Neural progenitor cell (in vitro differentiated cells): ENCODE measurements at regions not wholly inside any gene's neighbourhood (a gene's known extent, or its start where the extent isn't known, plus 50 kb on each side); places are given as distances from the start of the nearest gene placed in this dataset.
"Not testable (repeated sequence)": the region's sequence is repeated elsewhere in the genome, so short reads cannot be mapped to it uniquely, and the experiment has no call there.

ENCODE experiments used
- DNase-seq: peaks from one replicate; pipeline ENCODE4 v3.0.0-alpha.2; 2016; ENCODE audit warnings: low spot score
- H2AFZ ChIP-seq: fragments of 200-600 bp; sonication (generic); replicated peaks from 2 replicates; pipeline ENCODE4 v1.6.1; 2016; ENCODE audit warnings: antibody characterized with exemption
- H3F3A ChIP-seq: fragments of 200-600 bp; sonication (generic); 2 replicates; pipeline ENCODE4 v1.6.1; 2016; ENCODE audit warnings: antibody characterized with exemption, low read depth
- H3K27ac ChIP-seq: fragments of 200-600 bp; sonication (generic); 2 replicates; pipeline ENCODE4 v1.5.1; 2016; ENCODE audit warnings: mild to moderate bottlenecking
- H3K27me3 ChIP-seq: fragments of 200-600 bp; sonication (generic); 2 replicates; pipeline ENCODE4 v1.6.1; 2016; ENCODE audit warnings: mild to moderate bottlenecking, moderate library complexity
- H3K36me3 ChIP-seq: fragments of 200-600 bp; sonication (generic); 2 replicates; pipeline ENCODE4 v1.5.1; 2016
- H3K4me1 ChIP-seq: fragments of 200-600 bp; sonication (generic); 2 replicates; pipeline ENCODE4 v1.6.1; 2016; ENCODE audit warnings: mixed run types
- H3K4me2 ChIP-seq: fragments of 200-600 bp; sonication (generic); 2 replicates; pipeline ENCODE4 v1.6.1; 2016
- H3K4me3 ChIP-seq: fragments of 200-600 bp; sonication (generic); 2 replicates; pipeline ENCODE4 v1.5.1; 2016
- H3K79me2 ChIP-seq: fragments of 200-600 bp; sonication (generic); 2 replicates; pipeline ENCODE4 v1.6.1; 2016; ENCODE audit warnings: low read depth
- H3K9ac ChIP-seq: fragments of 200-600 bp; sonication (generic); 2 replicates; pipeline ENCODE4 v1.6.1; 2016
- H3K9me3 ChIP-seq: fragments of 200-600 bp; sonication (generic); 2 replicates; pipeline ENCODE4 v1.5.1; 2016; ENCODE audit warnings: low read depth
- H4K20me1 ChIP-seq: fragments of 200-600 bp; sonication (generic); 2 replicates; pipeline ENCODE4 v1.6.1; 2016; ENCODE audit warnings: low read depth
- H3K27ac Mint-ChIP-seq: 3 replicates; pipeline ENCODE4 v1.8.0; 2021; ENCODE audit warnings: mixed read lengths
- H3K27me3 Mint-ChIP-seq: 2 replicates; pipeline ENCODE4 v1.8.0; 2022; ENCODE audit warnings: low read depth, mild to moderate bottlenecking, inconsistent platforms, moderate library complexity, mixed read lengths; ENCODE audit not compliant: insufficient read depth
- H3K36me3 Mint-ChIP-seq: 3 replicates; pipeline ENCODE4 v1.8.0; 2021; ENCODE audit warnings: mixed read lengths
- H3K4me1 Mint-ChIP-seq: 3 replicates; pipeline ENCODE4 v1.8.0; 2021; ENCODE audit warnings: mixed read lengths
- H3K4me3 Mint-ChIP-seq: 3 replicates; pipeline ENCODE4 v1.8.0; 2021; ENCODE audit warnings: mild to moderate bottlenecking, moderate library complexity, mixed read lengths
- H3K9me3 Mint-ChIP-seq: 3 replicates; pipeline ENCODE4 v1.8.0; 2020; ENCODE audit warnings: mixed read lengths
- EZH2 ChIP-seq: fragments of 200-600 bp; sonication (generic); IDR thresholded peaks from 2 replicates; pipeline ENCODE4 v1.6.1; 2017; ENCODE audit warnings: antibody characterized with exemption, mild to moderate bottlenecking, moderate library complexity
- EZH2phosphoT487 ChIP-seq: fragments of 200-600 bp; sonication (generic); IDR thresholded peaks from 2 replicates; pipeline ENCODE4 v1.6.1; 2017; ENCODE audit warnings: antibody characterized with exemption
- TF ChIP-seq, protein P1 (sequence below): fragments of 200-600 bp; sonication (generic); IDR thresholded peaks from 2 replicates; pipeline ENCODE4 v1.5.1; 2017; ENCODE audit warnings: antibody characterized with exemption, mild to moderate bottlenecking

DNA sequence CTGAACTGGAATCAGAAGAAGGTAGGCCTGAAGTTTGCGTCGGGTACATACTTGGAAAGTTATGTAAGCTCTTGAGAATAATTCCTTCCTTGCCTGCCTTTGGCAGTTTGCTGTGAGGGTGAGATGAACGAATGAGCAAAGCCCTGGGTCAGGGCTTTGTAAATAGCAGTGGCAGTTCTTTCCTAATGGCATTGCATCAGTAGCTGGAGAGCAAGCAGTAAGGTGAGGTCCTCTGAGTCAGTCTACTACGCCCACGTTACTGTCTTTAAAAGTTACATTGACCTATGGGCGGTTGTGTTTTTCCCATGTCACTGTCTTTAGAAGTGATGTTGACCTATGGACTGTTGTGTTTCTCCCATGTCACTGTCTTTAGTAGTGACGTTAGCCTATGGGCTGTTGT is 179.1 kb upstream of the E2F8 start:
- no peak overlapping the region for H3K9ac ChIP-seq
- H3K27ac Mint-ChIP-seq = no peak overlapping the region

GRCh38 chr11:19419021-19419750 is 178.4 kb upstream of the E2F8 start:
- H3F3A ChIP-seq = no peaks in the 10 kb centered on the region
- no peak overlapping the region for H3K27ac Mint-ChIP-seq

More for the DNA sequence above, 179.1 kb upstream of the E2F8 start:
- Histone ChIP-seq H3K79me2 (no peaks in the 10 kb centered on the region), H3K4me3 (no peak overlapping the region), H3K36me3 (no peaks in the 10 kb centered on the region), H4K20me1 (no peaks in the 10 kb centered on the region), H3K4me1 (no peaks in the 10 kb centered on the region), H3K27me3 (no peaks in the 10 kb centered on the region), H3K9me3 (no peaks in the 10 kb centered on the region), H3F3A (no peaks in the 10 kb centered on the region), H3K27ac (no peak overlapping the region), H2AFZ (no peak overlapping the region), H3K4me2 (no peak overlapping the region)
- no peak for TF ChIP-seq EZH2
- no peak for TF ChIP-seq EZH2phosphoT487
- TF ChIP-seq, protein P1, sequence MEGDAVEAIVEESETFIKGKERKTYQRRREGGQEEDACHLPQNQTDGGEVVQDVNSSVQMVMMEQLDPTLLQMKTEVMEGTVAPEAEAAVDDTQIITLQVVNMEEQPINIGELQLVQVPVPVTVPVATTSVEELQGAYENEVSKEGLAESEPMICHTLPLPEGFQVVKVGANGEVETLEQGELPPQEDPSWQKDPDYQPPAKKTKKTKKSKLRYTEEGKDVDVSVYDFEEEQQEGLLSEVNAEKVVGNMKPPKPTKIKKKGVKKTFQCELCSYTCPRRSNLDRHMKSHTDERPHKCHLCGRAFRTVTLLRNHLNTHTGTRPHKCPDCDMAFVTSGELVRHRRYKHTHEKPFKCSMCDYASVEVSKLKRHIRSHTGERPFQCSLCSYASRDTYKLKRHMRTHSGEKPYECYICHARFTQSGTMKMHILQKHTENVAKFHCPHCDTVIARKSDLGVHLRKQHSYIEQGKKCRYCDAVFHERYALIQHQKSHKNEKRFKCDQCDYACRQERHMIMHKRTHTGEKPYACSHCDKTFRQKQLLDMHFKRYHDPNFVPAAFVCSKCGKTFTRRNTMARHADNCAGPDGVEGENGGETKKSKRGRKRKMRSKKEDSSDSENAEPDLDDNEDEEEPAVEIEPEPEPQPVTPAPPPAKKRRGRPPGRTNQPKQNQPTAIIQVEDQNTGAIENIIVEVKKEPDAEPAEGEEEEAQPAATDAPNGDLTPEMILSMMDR = no peak
- Mint-ChIP-seq H3K36me3 (no peaks in the 10 kb centered on the region), H3K9me3 (peaks cover 17% of the 10 kb centered on the region), H3K4me3 (no peak overlapping the region), H3K27me3 (no peaks in the 10 kb centered on the region), H3K4me1 (peaks cover 34% of the 10 kb centered on the region)
- DNase-seq = no peak

DNA sequence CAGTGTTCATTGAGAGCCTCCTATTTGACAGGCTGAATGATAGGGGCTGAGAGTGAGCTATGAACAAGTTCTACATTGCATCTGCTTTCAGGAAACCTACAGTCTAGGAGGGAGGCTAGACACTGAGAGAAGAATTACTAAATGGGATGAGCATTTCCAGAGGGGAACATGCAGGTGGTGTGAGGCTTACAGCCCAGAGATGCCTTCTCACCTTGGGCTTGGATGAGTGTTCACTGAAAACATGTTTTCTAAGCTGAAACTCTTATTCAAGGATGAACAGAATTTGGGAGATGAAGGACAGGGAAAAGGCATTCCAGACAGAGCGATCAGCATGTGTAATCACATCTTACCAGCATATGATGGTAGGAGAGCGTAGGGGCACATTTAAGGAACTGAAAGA is 177.5 kb upstream of the E2F8 start:
- no peaks in the 10 kb centered on the region for H3F3A ChIP-seq
- H3K4me1 Mint-ChIP-seq = peaks cover 25% of the 10 kb centered on the region
- H3K4me2 ChIP-seq = no peak overlapping the region
- H3K4me3 Mint-ChIP-seq = no peak overlapping the region
- H3K9me3 ChIP-seq = no peaks in the 10 kb centered on the region
- no peak overlapping the region for H3K27ac ChIP-seq
- DNase-seq = no peak
- no peaks in the 10 kb centered on the region for H4K20me1 ChIP-seq
- no peaks in the 10 kb centered on the region for H3K4me1 ChIP-seq
- no peaks in the 10 kb centered on the region for H3K36me3 Mint-ChIP-seq
- H3K9ac ChIP-seq = no peak overlapping the region
- H3K27ac Mint-ChIP-seq = peak overlapping the region; percentile 17
- H3K4me3 ChIP-seq = no peak overlapping the region
- H3K79me2 ChIP-seq = no peaks in the 10 kb centered on the region
- H3K9me3 Mint-ChIP-seq = peaks cover 23% of the 10 kb centered on the region
- H2AFZ ChIP-seq = no peak overlapping the region
- TF ChIP-seq EZH2phosphoT487 = no peak
- TF ChIP-seq EZH2 = no peak
- TF ChIP-seq, protein P1 = no peak
- H3K27me3 ChIP-seq = no peaks in the 10 kb centered on the region
- H3K36me3 ChIP-seq = no peaks in the 10 kb centered on the region
- no peaks in the 10 kb centered on the region for H3K27me3 Mint-ChIP-seq

More at GRCh38 chr11:19419021-19419750, 178.4 kb upstream of the E2F8 start:
- no peaks in the 10 kb centered on the region for H3K79me2 ChIP-seq
- H3K4me3 ChIP-seq = no peak overlapping the region
- no peaks in the 10 kb centered on the region for H3K27me3 ChIP-seq
- DNase-seq = no peak
- no peak overlapping the region for H3K27ac ChIP-seq
- no peaks in the 10 kb centered on the region for H3K9me3 ChIP-seq
- H3K4me2 ChIP-seq = no peak overlapping the region
- H3K36me3 ChIP-seq = no peaks in the 10 kb centered on the region
- H2AFZ ChIP-seq = no peak overlapping the region
- no peak overlapping the region for H3K4me3 Mint-ChIP-seq
- H3K36me3 Mint-ChIP-seq = no peaks in the 10 kb centered on the region
- H4K20me1 ChIP-seq = no peaks in the 10 kb centered on the region
- H3K27me3 Mint-ChIP-seq = no peaks in the 10 kb centered on the region
- H3K4me1 Mint-ChIP-seq = peaks cover 32% of the 10 kb centered on the region
- no peak overlapping the region for H3K9ac ChIP-seq
- no peak for TF ChIP-seq EZH2phosphoT487
- no peak for TF ChIP-seq EZH2
- TF ChIP-seq, protein P1 = no peak
- no peaks in the 10 kb centered on the region for H3K4me1 ChIP-seq
- peaks cover 19% of the 10 kb centered on the region for H3K9me3 Mint-ChIP-seq

DNA sequence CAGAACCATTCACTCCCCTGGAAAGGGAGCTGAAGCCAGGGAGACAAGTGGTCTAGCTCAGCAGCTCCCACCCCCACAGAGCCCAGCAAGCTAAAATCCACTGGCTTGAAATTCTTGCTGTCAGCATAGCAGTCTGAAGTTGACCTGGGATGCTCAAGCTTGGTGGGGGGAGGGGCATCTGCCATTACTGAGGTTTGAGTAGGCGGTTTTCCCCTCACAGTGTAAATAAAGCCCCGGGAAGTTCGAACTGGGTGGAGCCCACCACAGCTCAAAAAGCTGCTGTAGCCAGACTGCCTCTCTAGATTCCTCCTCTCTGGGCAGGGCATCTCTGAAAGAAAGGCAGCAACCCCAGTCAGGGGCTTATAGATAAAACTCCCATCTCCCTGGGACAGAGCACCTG is 171.3 kb upstream of the E2F8 start:
- H3K36me3 Mint-ChIP-seq, H3K4me3 ChIP-seq, H4K20me1 ChIP-seq, H3K9ac ChIP-seq, H3K27ac ChIP-seq, H3K27me3 ChIP-seq, H3K79me2 ChIP-seq, H3K9me3 ChIP-seq, H3F3A ChIP-seq, H3K27ac Mint-ChIP-seq, H3K36me3 ChIP-seq, H3K4me3 Mint-ChIP-seq, H3K27me3 Mint-ChIP-seq, DNase-seq: not testable (repeated sequence)
- Histone ChIP-seq H3K4me1 (peaks cover 10% of the 10 kb centered on the region), H2AFZ (peak overlapping the region; percentile 72), H3K4me2 (peak overlapping the region; percentile 49)
- Mint-ChIP-seq H3K4me1 (peaks cover 37% of the 10 kb centered on the region), H3K9me3 (peaks cover 18% of the 10 kb centered on the region)
